ENCODE measurements at regions not wholly inside any gene's neighbourhood (a gene's known extent, or its start where the extent isn't known, plus 50 kb on each side); places are given as distances from the start of the nearest gene placed in this dataset.

DNA sequence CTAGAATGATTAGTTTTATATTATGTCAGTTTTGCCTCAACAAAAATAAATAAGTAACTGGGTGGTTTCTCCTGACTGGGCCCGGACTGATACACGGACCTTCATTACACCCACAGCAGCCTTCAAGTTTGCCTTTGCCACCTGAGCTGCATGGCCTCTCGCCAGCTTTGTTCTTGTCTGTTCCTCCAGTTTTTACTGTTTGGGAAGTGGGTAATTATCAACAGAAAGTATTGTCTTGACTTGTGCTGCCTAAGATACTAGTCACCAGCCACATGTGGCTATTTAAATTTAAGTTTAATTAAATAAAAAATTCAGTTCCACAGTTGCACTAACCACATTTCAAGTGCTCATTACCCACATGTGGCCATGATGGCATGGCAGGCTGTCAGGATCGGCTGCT lies 74.7 kb upstream of the INTU start:
- TF ChIP-seq, protein P1, sequence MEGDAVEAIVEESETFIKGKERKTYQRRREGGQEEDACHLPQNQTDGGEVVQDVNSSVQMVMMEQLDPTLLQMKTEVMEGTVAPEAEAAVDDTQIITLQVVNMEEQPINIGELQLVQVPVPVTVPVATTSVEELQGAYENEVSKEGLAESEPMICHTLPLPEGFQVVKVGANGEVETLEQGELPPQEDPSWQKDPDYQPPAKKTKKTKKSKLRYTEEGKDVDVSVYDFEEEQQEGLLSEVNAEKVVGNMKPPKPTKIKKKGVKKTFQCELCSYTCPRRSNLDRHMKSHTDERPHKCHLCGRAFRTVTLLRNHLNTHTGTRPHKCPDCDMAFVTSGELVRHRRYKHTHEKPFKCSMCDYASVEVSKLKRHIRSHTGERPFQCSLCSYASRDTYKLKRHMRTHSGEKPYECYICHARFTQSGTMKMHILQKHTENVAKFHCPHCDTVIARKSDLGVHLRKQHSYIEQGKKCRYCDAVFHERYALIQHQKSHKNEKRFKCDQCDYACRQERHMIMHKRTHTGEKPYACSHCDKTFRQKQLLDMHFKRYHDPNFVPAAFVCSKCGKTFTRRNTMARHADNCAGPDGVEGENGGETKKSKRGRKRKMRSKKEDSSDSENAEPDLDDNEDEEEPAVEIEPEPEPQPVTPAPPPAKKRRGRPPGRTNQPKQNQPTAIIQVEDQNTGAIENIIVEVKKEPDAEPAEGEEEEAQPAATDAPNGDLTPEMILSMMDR (conservative IDR thresholded peaks at IDR 0.05; ENCODE audit: low read depth) = no peak
- no peak overlapping the region for H3K27ac ChIP-seq
- ChIA-PET POLR2A (ENCODE audit: low non-redundant PET) (no interaction called here), CTCF (no interaction called here)
- no peak for DNase-seq (ENCODE audit: low spot score)

DNA sequence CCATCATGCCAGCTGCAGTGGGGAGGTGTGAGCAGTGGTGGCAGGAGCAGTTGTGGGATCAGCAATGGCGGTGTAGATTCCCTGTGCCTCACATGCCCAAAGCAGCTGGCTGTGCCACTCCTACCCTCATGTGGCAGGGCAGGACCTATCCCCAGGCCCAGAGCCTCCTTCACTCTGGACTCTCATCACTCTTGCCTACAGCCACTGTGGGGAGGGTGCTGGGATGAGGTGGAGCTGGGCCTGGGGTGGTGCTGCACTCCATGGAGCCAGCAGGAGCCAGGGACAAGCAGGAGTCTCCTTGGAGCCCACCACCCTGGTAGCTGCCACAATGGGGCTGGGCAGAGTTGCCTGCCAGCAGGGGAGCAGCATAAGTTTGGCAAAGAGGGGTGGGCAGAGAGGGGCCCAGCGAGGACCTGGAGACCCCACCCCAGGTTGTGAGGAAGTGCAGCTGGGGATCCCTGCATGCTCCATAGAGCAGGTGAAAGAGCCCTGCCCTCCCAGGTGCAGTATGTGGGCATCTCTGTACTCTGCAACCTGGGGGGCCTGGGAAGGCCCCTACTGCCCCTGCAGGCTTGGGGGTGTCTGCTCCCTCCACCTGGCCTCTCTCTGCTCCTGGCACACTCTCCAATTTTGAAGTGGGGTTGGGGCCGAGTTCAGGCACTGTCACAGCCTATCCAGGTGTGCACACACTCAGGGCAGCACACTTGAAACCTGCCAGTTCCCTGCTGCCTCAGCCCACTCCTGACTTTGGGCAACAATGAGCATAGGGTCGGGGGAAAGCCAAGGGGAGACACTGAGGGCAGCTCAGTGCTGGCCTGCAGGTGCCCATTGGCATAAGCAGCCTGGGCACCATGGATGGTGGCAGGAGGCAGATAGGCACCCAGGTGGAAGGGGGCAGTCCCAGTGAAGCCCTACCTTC lies 74.0 kb upstream of the INTU start:
- CTCF ChIA-PET = no interaction called here
- POLR2A ChIA-PET (ENCODE audit: low non-redundant PET) = no interaction called here
- TF ChIP-seq, protein P1 (conservative IDR thresholded peaks at IDR 0.05; ENCODE audit: low read depth) = no peak
- DNase-seq (ENCODE audit: low spot score) = no peak
- H3K27ac ChIP-seq = no peak overlapping the region

DNA sequence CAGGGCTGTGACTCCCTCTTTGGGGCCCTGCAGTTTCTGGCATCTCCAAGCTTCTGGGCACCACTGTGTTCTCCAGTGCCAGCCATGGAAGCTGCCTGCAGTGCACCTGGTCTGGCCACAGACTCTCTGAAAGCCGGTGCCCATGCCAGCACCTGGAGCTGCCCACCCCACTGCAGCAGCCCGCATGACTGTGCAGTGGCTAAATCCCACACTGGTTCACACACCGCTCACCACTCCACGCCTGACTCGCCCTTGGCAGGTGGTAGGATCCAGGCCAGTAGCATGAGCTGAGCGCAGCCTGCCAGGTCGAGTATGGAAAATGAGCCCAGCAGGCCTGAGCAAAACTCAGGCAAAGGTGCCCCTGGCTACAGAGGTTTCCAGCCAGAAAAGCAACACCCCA lies 72.8 kb upstream of the INTU start:
- CTCF ChIA-PET = interaction anchor here (0.5 kb wide), 1 partner anchor 12 kb away, joined by 4 read pairs; no protein-coding TSS in a partner anchor
- TF ChIP-seq, protein P1 (conservative IDR thresholded peaks at IDR 0.05; ENCODE audit: low read depth) = no peak
- POLR2A ChIA-PET (ENCODE audit: low non-redundant PET) = no interaction called here

DNA sequence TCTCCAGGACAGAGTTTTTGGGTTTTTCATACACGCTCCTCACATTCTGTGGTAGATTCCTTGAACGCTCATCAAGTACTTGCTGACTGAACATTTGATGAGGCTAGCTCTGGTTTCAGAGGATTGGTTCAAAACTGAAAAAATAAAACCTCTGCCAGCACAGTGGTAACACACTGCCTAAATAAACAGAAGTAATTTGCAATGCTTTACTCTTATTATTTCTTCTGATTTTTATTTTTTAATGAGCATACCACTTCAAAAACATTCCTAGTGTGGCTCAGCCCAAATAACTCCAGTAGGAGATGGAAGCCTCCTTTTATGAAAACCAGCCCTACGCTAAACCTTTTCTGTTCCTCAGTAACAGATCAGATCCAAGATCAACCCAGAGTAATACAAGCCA lies 72.0 kb upstream of the INTU start:
- H3K27ac ChIP-seq = no peak overlapping the region
- TF ChIP-seq, protein P1 (conservative IDR thresholded peaks at IDR 0.05; ENCODE audit: low read depth) = no peak
- ChIA-PET POLR2A (ENCODE audit: low non-redundant PET) (no interaction called here), CTCF (no interaction called here)
- DNase-seq (ENCODE audit: low spot score) = no peak

More for the DNA sequence above, 72.8 kb upstream of the INTU start:
- DNase-seq (ENCODE audit: low spot score) = no peak
- H3K27ac ChIP-seq = no peak overlapping the region

DNA sequence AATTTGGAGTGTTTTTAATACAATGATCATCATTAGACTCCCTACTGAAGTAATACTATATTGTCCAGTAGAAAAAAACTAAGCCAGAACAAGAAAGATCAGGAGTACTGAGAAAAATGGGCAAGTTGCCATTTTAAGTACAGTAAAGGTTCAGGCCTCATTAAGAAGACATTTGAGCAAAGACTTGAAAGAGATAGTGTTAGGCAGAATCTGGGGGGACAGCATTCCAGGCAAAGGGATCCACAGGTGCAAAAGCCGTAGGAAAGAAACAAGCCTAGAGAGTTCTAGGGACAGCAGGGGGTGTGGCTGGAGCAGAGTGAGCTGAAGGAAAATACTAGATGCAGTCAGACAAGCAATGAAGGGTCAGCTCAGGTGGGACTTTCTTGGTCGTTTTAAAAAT lies 58.1 kb upstream of the INTU start:
- ChIA-PET POLR2A (ENCODE audit: low non-redundant PET) (no interaction called here), CTCF (no interaction called here)
- TF ChIP-seq, protein P1 (conservative IDR thresholded peaks at IDR 0.05; ENCODE audit: low read depth) = no peak
- DNase-seq (ENCODE audit: low spot score) = no peak
- no peak overlapping the region for H3K27ac ChIP-seq

DNA sequence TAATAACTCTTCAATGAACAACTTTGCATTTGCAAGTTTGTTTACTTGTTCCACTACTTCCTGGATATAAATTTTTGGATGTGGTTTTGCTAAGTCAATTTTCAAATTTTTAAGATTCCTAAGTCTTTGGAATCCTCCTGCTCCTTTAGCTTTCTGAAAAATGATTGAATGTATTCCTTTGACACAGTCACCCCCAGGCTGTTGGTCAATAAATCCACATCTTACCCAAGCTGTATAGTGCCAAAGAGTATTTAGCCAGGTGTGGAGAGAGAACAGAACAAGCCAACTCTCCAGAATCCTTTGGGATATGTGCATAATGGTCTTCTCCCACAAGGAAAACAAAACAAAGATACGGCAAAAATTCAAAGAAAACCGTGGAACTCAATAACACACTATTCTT lies 56.9 kb upstream of the INTU start:
- ChIA-PET POLR2A (ENCODE audit: low non-redundant PET) (no interaction called here), CTCF (no interaction called here)
- no peak for DNase-seq (ENCODE audit: low spot score)
- TF ChIP-seq, protein P1 (conservative IDR thresholded peaks at IDR 0.05; ENCODE audit: low read depth) = no peak
- no peak overlapping the region for H3K27ac ChIP-seq

Data from RWPE1 (cell line).